NCI-H1092 (cell line): ENCODE measurements at regions not wholly inside any gene's neighbourhood (a gene's known extent, or its start where the extent isn't known, plus 50 kb on each side); places are given as distances from the start of the nearest gene placed in this dataset.

ENCODE experiments used
- DNase-seq: peaks from one replicate; lab custom pipeline; 2025; lab: John Stamatoyannopoulos, UW

- no peak for DNase-seq
Observed at GRCh38 chr11:111093061-111093460, 152.5 kb upstream of the POU2AF2 start.

- no peak for DNase-seq
Observed at GRCh38 chr11:111091321-111091938, 154.1 kb upstream of the POU2AF2 start.

GRCh38 chr11:111089759-111090158, 155.8 kb upstream of the POU2AF2 start:
- DNase-seq: no peak

- DNase-seq: no peak
Observed at GRCh38 chr11:111088847-111089355, 156.6 kb upstream of the POU2AF2 start.

GRCh38 chr11:111086058-111086457, 159.5 kb upstream of the POU2AF2 start:
- DNase-seq: peak; percentile 98

GRCh38 chr11:111082664-111083063, 162.9 kb upstream of the POU2AF2 start:
- DNase-seq: no peak

GRCh38 chr11:111081021-111081511, 164.5 kb upstream of the POU2AF2 start:
- DNase-seq: no peak

GRCh38 chr11:111077530-111078322, 167.8 kb upstream of the POU2AF2 start:
- DNase-seq: no peak

- no peak for DNase-seq
Observed at GRCh38 chr11:111069066-111069465, 176.5 kb upstream of the POU2AF2 start.

GRCh38 chr11:111067994-111068393, 177.5 kb upstream of the POU2AF2 start:
- no peak for DNase-seq

GRCh38 chr11:111066846-111067245, 178.7 kb upstream of the POU2AF2 start:
- DNase-seq: no peak

GRCh38 chr11:111063726-111064517, 181.6 kb upstream of the POU2AF2 start:
- DNase-seq: no peak

GRCh38 chr11:111062420-111062819, 183.1 kb upstream of the POU2AF2 start:
- DNase-seq: no peak

GRCh38 chr11:111059726-111060125, 185.8 kb upstream of the POU2AF2 start:
- no peak for DNase-seq

- DNase-seq: no peak
Observed at GRCh38 chr11:111049131-111049530, 196.4 kb upstream of the POU2AF2 start.

GRCh38 chr11:111047374-111047773, 198.2 kb upstream of the POU2AF2 start:
- peak; percentile 32 for DNase-seq

- DNase-seq: no peak
Observed at GRCh38 chr11:111046291-111046690, 199.2 kb upstream of the POU2AF2 start.

- no peak for DNase-seq
Observed at GRCh38 chr11:111045874-111046273, 199.7 kb upstream of the POU2AF2 start.

GRCh38 chr11:111045407-111045803, 200.1 kb upstream of the POU2AF2 start:
- no peak for DNase-seq

- no peak for DNase-seq
Observed at GRCh38 chr11:111044751-111045406, 200.6 kb upstream of the POU2AF2 start.

- no peak for DNase-seq
Observed at GRCh38 chr11:111039982-111040381, 205.5 kb upstream of the POU2AF2 start.

GRCh38 chr11:111035746-111036145, 209.8 kb upstream of the POU2AF2 start:
- no peak for DNase-seq
